Stimulated activated naive CD4-positive, alpha-beta T cell (primary cell): ENCODE measurements at regions not wholly inside any gene's neighbourhood (a gene's known extent, or its start where the extent isn't known, plus 50 kb on each side); places are given as distances from the start of the nearest gene placed in this dataset.
"Not testable (repeated sequence)": the region's sequence is repeated elsewhere in the genome, so short reads cannot be mapped to it uniquely, and the experiment has no call there.

ENCODE experiments used
- DNase-seq, 6 experiments: peaks; one replicate each; lab custom pipeline; 2025; lab: John Stamatoyannopoulos, UW

GRCh38 chr4:83917572-83917971 is 381.7 kb downstream of the GPAT3 start:
- no peak for DNase-seq

- no peak for DNase-seq
Observed at GRCh38 chr4:83910693-83911092, 374.8 kb downstream of the GPAT3 start.

GRCh38 chr4:83906561-83906960 is 370.7 kb downstream of the GPAT3 start:
- DNase-seq = no peak

GRCh38 chr4:83905952-83906351 is 370.0 kb downstream of the GPAT3 start:
- DNase-seq = no peak

GRCh38 chr4:83903740-83904139 is 367.8 kb downstream of the GPAT3 start:
- not testable (repeated sequence) for DNase-seq

GRCh38 chr4:83894831-83895230 is 358.9 kb downstream of the GPAT3 start:
- no peak for DNase-seq

- DNase-seq = no peak
Observed at GRCh38 chr4:83890816-83891215, 354.9 kb downstream of the GPAT3 start.

- no peak for DNase-seq
Observed at GRCh38 chr4:83890231-83890630, 354.3 kb downstream of the GPAT3 start.

GRCh38 chr4:83889802-83890201 is 353.9 kb downstream of the GPAT3 start:
- DNase-seq = no peak

- DNase-seq = no peak
Observed at GRCh38 chr4:83885256-83886182, 349.6 kb downstream of the GPAT3 start.

GRCh38 chr4:83876047-83876446 is 340.1 kb downstream of the GPAT3 start:
- no peak for DNase-seq

GRCh38 chr4:83875437-83875836 is 339.5 kb downstream of the GPAT3 start:
- DNase-seq = no peak

GRCh38 chr4:83873996-83874395 is 338.1 kb downstream of the GPAT3 start:
- DNase-seq = no peak

- DNase-seq = no peak
Observed at GRCh38 chr4:83870328-83870950, 334.5 kb downstream of the GPAT3 start.

- no peak for DNase-seq
Observed at GRCh38 chr4:83866834-83867621, 331.1 kb downstream of the GPAT3 start.

- no peak for DNase-seq
Observed at GRCh38 chr4:83865417-83866150, 329.7 kb downstream of the GPAT3 start.

- DNase-seq = no peak
Observed at GRCh38 chr4:83864097-83864817, 328.3 kb downstream of the GPAT3 start.

GRCh38 chr4:83862471-83862870 is 326.6 kb downstream of the GPAT3 start:
- DNase-seq = no peak

GRCh38 chr4:83860200-83860599 is 324.3 kb downstream of the GPAT3 start:
- no peak for DNase-seq

GRCh38 chr4:83858131-83858530 is 322.2 kb downstream of the GPAT3 start:
- DNase-seq = no peak

GRCh38 chr4:83855044-83855443 is 319.1 kb downstream of the GPAT3 start:
- DNase-seq = no peak
